ENCODE measurements at regions not wholly inside any gene's neighbourhood (a gene's known extent, or its start where the extent isn't known, plus 50 kb on each side); places are given as distances from the start of the nearest gene placed in this dataset.

DNA sequence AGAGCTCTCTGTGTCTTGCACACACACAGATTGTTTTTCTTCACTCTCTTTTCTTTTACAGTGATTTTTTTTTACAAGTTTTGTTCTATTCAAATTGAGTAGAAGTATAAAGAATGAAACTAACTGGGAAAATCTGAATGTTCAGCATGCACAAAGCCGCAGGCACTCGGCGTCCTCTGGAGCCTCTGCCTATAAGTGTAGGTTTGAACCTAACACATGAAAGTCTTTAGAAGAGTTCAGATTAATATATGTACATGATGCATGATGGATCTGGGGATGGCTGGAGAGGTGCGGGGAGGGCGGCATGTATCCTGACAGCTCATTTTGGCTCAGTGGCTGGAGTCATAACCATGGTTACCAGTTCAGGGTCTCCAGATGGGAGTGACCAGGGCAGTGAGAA is 301.1 kb upstream of the CDH4 start:
- WGBS (ENCODE audit: missing lambda C conversion rate) = 49% methylated on average over 5 of the region's 5 CpGs
- DNase-seq (ENCODE audit: low read depth in 1 of 2, low spot score in 1 of 2) = no peak

GRCh38 chr20:60952861-60953260 is 299.2 kb upstream of the CDH4 start:
- DNase-seq (ENCODE audit: low read depth in 1 of 2, low spot score in 1 of 2) (no peak), ATAC-seq (no peak), FAIRE-seq (no peak)
- 39% methylated on average over 8 of the region's 8 CpGs for WGBS (ENCODE audit: missing lambda C conversion rate)
- H3K4me3 ChIP-seq = no peak overlapping the region
- H3K9me3 ChIP-seq = peaks cover 15% of the 10 kb centered on the region; the same call in 2 of the 3 replicates
- TF ChIP-seq NPAS2 (CRISPR knock-in tag; IDR thresholded peaks at IDR 0.05; ENCODE audit: borderline replicate concordance) (no peak), ZFP36 (IDR thresholded peaks at IDR 0.05; ENCODE audit: borderline replicate concordance, partially characterized antibody) (no peak), E2F6 (IDR thresholded peaks at IDR 0.05; ENCODE audit: borderline replicate concordance, low read depth) (no peak), RFX5 (IDR thresholded peaks at IDR 0.05) (no peak), GATA3 (IDR thresholded peaks at IDR 0.05; ENCODE audit: borderline replicate concordance) (no peak), RAD21 (conservative IDR thresholded peaks at IDR 0.05 in 1 of 2, IDR thresholded peaks at IDR 0.05 in 1 of 2) (no peak), EP300 (IDR thresholded peaks at IDR 0.05) (no peak)
- TF ChIP-seq, protein P1, sequence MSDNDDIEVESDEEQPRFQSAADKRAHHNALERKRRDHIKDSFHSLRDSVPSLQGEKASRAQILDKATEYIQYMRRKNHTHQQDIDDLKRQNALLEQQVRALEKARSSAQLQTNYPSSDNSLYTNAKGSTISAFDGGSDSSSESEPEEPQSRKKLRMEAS (IDR thresholded peaks at IDR 0.05) = no peak
- TF ChIP-seq, protein P2, sequence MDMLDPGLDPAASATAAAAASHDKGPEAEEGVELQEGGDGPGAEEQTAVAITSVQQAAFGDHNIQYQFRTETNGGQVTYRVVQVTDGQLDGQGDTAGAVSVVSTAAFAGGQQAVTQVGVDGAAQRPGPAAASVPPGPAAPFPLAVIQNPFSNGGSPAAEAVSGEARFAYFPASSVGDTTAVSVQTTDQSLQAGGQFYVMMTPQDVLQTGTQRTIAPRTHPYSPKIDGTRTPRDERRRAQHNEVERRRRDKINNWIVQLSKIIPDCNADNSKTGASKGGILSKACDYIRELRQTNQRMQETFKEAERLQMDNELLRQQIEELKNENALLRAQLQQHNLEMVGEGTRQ (IDR thresholded peaks at IDR 0.05) = no peak
- TF ChIP-seq, protein P3, sequence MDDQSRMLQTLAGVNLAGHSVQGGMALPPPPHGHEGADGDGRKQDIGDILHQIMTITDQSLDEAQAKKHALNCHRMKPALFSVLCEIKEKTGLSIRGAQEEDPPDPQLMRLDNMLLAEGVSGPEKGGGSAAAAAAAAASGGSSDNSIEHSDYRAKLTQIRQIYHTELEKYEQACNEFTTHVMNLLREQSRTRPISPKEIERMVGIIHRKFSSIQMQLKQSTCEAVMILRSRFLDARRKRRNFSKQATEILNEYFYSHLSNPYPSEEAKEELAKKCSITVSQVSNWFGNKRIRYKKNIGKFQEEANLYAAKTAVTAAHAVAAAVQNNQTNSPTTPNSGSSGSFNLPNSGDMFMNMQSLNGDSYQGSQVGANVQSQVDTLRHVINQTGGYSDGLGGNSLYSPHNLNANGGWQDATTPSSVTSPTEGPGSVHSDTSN (IDR thresholded peaks at IDR 0.05) = no peak
- TF ChIP-seq, protein P4, sequence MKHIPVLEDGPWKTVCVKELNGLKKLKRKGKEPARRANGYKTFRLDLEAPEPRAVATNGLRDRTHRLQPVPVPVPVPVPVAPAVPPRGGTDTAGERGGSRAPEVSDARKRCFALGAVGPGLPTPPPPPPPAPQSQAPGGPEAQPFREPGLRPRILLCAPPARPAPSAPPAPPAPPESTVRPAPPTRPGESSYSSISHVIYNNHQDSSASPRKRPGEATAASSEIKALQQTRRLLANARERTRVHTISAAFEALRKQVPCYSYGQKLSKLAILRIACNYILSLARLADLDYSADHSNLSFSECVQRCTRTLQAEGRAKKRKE (CRISPR knock-in tag; IDR thresholded peaks at IDR 0.05; ENCODE audit: low read depth) = no peak
- no peak overlapping the region for H3K4me2 ChIP-seq
- no peaks in the 10 kb centered on the region for H3K4me1 ChIP-seq
- H3K27ac ChIP-seq = no peak overlapping the region
- POLR2A ChIA-PET = no interaction called here
- CTCF ChIA-PET = no interaction called here

More for the DNA sequence above, 301.1 kb upstream of the CDH4 start:
- Histone ChIP-seq H3K4me3 (no peak overlapping the region), H3K27ac (no peak overlapping the region), H3K9me3 (peaks cover 17% of the 10 kb centered on the region; the same call in 2 of the 3 replicates), H3K4me2 (no peak overlapping the region), H3K4me1 (no peaks in the 10 kb centered on the region)
- FAIRE-seq (no peak), ATAC-seq (no peak)
- CTCF ChIA-PET = interaction anchor here (1.2 to 1.9 kb wide), 2 partner anchors 17 to 19 kb away, joined by 3 to 4 read pairs; no protein-coding TSS in a partner anchor
- TF ChIP-seq MAZ (IDR thresholded peaks at IDR 0.05; ENCODE audit: borderline replicate concordance, low read depth, low read length) (no peak), HOXB5 (CRISPR knock-in tag; IDR thresholded peaks at IDR 0.05) (no peak)
- POLR2A ChIA-PET = no interaction called here

DNA sequence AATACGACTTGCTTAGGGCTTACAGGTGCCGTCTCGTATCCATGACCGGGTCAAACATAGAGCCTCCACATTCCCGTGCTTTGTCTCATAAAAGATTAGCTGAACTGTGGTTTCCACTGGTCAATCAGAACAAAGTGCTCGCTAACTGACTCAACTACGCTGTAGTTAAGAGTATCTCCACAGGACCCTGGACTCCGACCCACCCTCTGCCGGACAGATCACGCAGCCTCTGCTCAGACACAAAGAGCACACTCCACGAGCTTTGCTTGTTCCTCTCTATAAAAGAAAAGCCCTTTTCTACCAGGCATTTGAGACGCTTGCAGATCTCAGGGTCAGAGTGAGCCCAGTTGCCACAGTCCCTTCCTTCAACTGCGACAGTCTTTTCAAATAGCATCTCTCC is 298.7 kb upstream of the CDH4 start:
- no peak for TF ChIP-seq ZSCAN20 (CRISPR knock-in tag; IDR thresholded peaks at IDR 0.05)
- TF ChIP-seq, protein P5, sequence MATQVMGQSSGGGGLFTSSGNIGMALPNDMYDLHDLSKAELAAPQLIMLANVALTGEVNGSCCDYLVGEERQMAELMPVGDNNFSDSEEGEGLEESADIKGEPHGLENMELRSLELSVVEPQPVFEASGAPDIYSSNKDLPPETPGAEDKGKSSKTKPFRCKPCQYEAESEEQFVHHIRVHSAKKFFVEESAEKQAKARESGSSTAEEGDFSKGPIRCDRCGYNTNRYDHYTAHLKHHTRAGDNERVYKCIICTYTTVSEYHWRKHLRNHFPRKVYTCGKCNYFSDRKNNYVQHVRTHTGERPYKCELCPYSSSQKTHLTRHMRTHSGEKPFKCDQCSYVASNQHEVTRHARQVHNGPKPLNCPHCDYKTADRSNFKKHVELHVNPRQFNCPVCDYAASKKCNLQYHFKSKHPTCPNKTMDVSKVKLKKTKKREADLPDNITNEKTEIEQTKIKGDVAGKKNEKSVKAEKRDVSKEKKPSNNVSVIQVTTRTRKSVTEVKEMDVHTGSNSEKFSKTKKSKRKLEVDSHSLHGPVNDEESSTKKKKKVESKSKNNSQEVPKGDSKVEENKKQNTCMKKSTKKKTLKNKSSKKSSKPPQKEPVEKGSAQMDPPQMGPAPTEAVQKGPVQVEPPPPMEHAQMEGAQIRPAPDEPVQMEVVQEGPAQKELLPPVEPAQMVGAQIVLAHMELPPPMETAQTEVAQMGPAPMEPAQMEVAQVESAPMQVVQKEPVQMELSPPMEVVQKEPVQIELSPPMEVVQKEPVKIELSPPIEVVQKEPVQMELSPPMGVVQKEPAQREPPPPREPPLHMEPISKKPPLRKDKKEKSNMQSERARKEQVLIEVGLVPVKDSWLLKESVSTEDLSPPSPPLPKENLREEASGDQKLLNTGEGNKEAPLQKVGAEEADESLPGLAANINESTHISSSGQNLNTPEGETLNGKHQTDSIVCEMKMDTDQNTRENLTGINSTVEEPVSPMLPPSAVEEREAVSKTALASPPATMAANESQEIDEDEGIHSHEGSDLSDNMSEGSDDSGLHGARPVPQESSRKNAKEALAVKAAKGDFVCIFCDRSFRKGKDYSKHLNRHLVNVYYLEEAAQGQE (IDR thresholded peaks at IDR 0.05) = no peak
- TF ChIP-seq ESRRA (IDR thresholded peaks at IDR 0.05; ENCODE audit: borderline replicate concordance, low read length) = no peak
- no peak for TF ChIP-seq CEBPB (IDR thresholded peaks at IDR 0.05)
- no peak for TF ChIP-seq HOXB5 (CRISPR knock-in tag; IDR thresholded peaks at IDR 0.05)
- no peak for TF ChIP-seq JUNB (IDR thresholded peaks at IDR 0.05)
- TF ChIP-seq TP53 (CRISPR knock-in tag; IDR thresholded peaks at IDR 0.05) = no peak
- no peak for TF ChIP-seq ZNF302 (CRISPR knock-in tag; IDR thresholded peaks at IDR 0.05)
- no peak for TF ChIP-seq SREBF2 (IDR thresholded peaks at IDR 0.05)
- TF ChIP-seq HEYL (CRISPR knock-in tag; IDR thresholded peaks at IDR 0.05) = no peak
- TF ChIP-seq HDAC2 (IDR thresholded peaks at IDR 0.05) = no peak
- no peak for TF ChIP-seq FOSL2 (IDR thresholded peaks at IDR 0.05)
- no peak for TF ChIP-seq FOSL2 (CRISPR knock-in tag; IDR thresholded peaks at IDR 0.05)
- WGBS (ENCODE audit: missing lambda C conversion rate) = 30% methylated on average over 13 of the region's 13 CpGs
- Histone ChIP-seq H3K27ac (no peak overlapping the region), H3K4me2 (no peak overlapping the region), H3K4me1 (no peaks in the 10 kb centered on the region), H3K9me3 (peaks cover 15% of the 10 kb centered on the region; the same call in 2 of the 3 replicates), H3K4me3 (no peak overlapping the region)
- DNase-seq (ENCODE audit: low read depth in 1 of 2, low spot score in 1 of 2) (no peak), ATAC-seq (no peak), FAIRE-seq (no peak)
- ChIA-PET POLR2A (no interaction called here), CTCF (no interaction called here)
